Stimulated activated CD4-positive, alpha-beta T cell treated with anti-CD3 and anti-CD28 coated beads, Interleukin-15, amount 100 ng/mL, for 48 hours (primary cell): ENCODE measurements at regions not wholly inside any gene's neighbourhood (a gene's known extent, or its start where the extent isn't known, plus 50 kb on each side); places are given as distances from the start of the nearest gene placed in this dataset.

ENCODE experiments used
- DNase-seq, 2 donors: peaks; one replicate each; pipeline ENCODE4 v3.0.0-alpha.2; 2020; ENCODE audit warnings: low read depth in 2 of 2

DNA sequence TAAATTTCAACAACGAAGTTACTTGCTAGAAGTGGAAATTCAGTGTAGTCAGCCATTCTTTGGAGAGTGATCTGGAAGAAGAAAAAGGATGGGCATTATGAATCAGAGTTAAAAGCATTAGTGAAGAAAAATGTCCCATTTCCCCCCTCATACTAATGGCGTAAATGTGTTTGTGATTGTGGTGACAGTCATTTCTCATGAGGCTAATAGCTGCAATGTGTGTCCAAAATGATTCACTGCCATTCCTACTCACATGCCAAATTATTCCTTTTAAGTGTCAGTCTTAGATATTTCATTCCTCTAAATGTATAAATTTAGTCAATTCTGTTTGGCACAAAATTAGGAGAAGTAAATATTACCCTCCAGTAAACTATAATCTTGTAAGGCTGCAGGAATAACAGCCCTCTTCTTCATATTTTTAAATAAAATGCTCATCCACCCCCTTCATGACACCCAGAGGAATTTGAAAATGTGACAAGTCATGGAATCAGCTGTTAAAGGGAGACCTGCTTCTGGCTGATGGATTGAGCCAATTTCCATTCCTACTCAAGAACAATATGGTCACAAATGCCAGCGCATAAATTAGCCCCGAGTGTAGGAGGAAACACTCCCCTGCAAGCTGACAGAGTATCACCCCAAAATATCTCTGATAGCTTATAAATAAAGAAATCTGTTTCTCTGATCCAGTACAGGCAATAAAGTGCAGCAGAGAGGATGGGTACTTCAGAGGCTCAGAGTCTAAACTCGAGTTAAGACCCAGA is 912.3 kb upstream of the SEL1L start:
- DNase-seq: no peak

- no peak for DNase-seq
These were observed 913.9 kb upstream of the SEL1L start for GRCh38 chr14:82447586-82447985.

DNA sequence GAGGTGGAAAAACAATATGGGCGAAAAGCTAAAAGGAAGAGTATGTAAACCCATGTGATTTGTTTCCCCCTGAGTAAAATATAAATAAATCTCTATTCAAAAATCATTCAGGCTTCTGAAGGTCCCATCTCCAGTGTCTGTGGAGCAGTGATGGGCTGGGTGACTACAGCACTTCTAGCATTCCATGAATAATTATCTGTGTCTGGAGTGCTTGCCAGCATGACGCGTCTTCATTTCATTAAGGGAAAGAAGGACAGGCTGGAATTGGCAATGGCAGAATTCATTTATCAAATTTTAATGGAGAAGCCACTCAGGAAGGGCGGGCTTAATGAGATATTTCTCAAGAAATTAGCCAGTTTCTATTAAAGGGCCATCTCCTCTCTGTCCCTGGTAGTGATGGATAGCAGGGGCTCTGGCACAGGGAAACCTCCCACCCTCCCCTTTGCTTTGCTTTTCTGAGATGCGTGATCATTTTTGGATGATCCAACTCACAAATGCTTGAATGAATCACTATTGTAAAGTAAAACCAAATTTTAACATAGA is 916.3 kb upstream of the SEL1L start:
- DNase-seq: no peak

DNA sequence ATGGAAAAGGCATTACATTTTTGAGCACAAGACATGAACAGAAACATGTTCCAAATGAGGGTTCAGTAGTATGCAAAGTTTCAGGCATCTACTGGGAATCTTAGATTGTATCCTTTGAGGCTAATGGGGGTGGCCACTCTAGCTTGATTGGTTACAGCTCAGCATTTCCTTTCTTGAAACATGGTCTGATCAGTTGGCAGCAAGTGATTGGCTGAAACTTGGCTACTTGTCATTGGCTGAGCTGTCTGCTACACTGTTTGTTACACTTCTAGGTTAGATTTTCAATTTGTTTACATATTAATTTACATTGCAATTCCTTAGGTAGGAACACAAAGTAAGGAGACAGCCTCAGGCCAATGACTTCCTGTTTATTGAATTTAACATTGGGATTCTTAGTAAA is 918.0 kb upstream of the SEL1L start:
- no peak for DNase-seq

GRCh38 chr14:82482345-82482744 is 948.7 kb upstream of the SEL1L start:
- DNase-seq: no peak

GRCh38 chr14:82488473-82488872 is 954.8 kb upstream of the SEL1L start:
- no peak for DNase-seq

GRCh38 chr14:82490397-82490796 is 956.7 kb upstream of the SEL1L start:
- DNase-seq: no peak

GRCh38 chr14:82492157-82492556 is 958.5 kb upstream of the SEL1L start:
- DNase-seq: no peak

- DNase-seq: no peak
These were observed 966.6 kb upstream of the SEL1L start for GRCh38 chr14:82500222-82500621.

DNA sequence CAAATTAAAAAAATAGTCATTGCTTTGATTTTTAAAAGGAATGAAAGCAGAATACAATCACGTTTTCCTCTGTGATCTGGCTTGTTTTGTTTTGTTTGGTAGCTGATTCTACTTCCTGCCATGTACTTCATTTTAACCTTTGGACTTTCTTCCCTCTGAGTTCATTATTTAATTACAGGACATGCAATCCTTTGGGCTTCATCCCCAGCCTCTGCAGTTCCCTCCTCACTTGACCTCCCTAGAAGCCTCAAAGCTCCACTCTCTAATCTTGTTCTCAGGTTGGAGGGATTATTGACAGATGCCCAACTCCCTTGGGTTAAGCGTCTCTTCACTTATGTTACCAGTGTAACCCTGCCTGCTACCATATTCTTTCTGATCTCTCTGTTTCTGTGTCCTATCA is 967.9 kb upstream of the SEL1L start:
- no peak for DNase-seq

DNA sequence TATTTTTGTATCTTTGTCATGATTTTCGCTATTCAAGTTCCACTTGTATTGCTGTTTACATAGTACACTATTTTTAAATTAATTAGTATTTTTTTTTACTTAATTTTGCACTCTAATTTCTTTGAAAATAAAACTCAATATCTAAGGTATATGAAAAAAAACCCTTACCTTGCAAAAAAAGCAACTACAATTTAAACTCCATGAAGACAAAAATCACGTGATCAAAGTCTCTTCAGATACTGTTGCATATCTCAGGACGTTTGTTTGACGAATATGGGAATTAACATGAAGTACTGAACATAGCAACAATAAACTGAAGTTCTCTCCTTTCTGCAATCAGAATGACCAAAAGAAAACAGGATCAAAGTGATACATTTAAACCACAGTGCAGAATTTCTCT is 968.4 kb upstream of the SEL1L start:
- DNase-seq: no peak

DNA sequence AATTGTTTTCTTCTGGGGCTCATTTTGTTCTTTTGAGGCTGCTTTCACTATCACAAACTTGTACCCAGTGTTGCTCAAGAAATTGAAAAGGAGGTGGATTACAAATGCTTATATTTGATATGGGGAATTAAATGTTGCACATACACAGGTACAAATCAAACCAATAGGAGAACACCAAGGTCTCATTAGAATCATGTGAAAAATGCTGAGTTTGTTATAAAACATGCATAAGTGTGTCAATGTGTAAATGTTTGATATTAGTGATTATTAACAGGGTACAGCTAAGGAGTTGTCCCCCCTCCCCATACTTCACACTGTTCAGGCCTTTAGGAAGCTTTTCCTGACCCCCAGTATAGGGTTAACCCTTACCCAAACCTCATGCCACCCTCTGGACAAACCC is 971.2 kb upstream of the SEL1L start:
- DNase-seq: no peak

DNA sequence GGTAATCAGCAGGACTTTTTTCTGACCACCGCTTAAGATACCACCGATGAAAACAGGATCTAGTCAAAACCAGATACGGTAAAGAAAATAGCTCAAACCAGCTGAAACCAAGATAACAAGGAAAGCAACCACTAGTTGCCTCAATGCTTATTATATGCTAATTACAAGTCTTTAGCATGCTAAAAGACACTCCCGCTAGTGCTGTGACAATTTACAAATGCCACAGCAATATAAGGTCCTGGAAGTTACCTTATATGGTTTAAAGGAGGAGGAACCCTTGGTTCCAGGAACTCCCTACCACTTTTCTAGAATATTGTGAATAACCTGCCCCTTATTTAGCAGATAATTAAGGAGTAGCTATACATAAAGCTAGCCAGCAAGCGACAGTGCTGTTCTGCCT is 976.4 kb upstream of the SEL1L start:
- DNase-seq: no peak

DNA sequence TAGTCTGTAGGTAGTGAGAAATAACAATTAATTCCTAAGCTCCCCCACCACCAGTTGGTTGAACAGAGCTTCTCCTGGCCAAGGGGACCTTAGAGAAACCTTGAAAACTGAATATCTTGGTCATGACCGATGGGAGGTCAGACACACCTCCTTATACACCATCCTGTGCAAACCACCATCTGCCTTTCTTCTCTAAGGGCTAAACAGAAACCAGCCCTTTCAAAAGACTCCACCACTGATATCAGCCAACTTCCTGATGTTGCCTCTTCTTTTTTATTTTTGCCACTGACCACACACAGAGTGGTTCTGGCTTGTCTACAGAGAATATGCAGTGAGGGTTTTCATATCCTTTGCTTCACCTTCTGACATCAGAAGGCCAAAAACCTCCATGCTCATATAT is 977.7 kb upstream of the SEL1L start:
- no peak for DNase-seq

- no peak for DNase-seq
These were observed 987.1 kb upstream of the SEL1L start for GRCh38 chr14:82520765-82521164.

DNA sequence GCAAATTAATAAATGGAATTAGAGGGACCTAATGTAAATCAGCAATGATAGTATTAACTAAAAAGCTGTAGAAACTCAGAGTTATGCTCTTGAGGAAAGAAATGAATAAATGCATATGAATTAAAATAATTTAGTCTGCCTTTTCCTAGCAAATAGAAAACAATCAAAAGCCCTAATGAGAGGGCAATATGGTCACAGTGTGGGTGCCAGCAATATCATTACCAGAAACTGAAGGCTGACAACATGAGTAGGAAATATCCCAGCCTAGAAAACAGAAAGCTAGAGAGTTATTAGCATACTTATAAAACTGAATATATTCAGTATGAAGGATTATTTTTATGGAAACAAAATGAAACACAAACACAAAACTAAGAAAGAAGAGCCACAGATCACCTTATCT is 987.5 kb upstream of the SEL1L start:
- DNase-seq: no peak

- DNase-seq: no peak
These were observed 994.4 kb upstream of the SEL1L start for GRCh38 chr14:82528016-82528415.

DNA sequence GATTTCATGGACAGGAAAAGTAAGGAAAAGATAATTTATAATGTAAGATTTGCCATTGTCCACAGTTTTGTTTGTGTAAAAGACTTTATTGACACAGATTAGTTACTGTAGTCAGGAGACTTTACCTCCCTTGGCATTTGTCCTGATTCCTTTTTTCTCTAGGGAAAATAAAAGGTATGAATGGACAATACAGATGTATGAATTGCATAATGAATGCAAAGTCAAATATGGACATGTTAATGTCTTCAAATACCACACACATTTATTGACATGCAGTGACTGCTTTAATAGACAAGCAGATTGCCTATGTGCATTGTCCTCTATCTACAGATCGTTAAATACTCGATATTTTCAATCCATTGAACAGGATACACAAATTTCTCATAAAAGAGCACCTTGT is 999.7 kb upstream of the SEL1L start:
- DNase-seq: no peak

DNA sequence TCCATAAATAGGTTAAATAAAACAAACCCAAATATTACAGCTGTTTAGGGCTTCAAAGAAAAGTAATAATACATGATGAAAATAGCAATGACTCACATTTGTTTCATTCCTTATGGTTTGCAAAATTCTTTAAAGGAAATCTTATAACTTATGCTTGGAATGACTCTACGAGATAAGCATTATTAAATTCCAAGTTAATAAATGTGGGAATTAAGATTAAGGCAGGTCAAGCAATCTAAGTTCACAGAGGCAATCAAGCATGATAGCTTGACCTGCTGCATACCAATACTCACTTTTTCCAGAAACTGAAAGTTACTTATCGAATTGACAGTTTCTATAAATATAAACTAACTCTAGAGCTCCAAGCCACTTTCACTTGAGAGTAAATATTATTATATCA is 1002.9 kb upstream of the SEL1L start:
- DNase-seq: no peak

GRCh38 chr14:82537831-82538230 is 1004.2 kb upstream of the SEL1L start:
- DNase-seq: no peak

DNA sequence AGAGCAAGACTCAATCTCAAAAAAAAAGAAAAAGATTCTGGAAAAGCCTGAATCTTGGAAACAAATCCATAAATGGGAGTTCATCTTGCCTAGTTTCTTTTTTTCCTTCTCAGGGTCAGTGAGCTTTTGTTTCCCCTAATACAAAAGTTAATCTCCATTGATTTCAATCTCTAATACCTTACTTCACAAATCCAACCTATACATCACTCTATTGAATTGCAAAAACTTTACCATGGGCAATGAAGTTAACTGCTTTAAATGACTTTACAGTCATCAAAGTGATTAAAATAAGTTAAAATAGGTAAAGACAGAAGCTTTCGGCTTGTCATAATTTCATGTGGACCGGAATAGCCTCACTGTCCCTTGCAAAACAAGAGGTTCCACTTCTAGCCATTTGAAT is 1012.7 kb upstream of the SEL1L start:
- no peak for DNase-seq

GRCh38 chr14:82549306-82549990 is 1015.8 kb upstream of the SEL1L start:
- DNase-seq: no peak

DNA sequence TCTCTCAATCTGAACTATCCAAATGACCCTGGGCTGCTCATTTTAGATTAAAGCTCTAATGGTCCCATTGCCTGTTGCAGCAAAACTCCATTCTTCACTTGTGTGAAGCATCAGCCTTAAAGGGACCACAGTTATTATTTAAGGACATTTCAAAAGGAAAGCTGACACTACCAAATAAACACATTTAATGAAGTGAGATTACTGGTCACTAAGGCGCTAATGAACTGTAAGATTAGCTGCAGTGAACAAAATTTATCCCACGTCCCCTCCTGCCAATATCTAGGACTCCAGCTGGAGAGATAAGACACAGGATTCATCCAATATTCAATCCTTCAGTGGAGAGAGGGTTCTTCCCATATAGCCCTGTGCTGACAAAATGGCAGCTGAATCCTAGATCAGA is 1029.2 kb upstream of the SEL1L start:
- no peak for DNase-seq
